HepG2 (cell line): ENCODE measurements at regions not wholly inside any gene's neighbourhood (a gene's known extent, or its start where the extent isn't known, plus 50 kb on each side); places are given as distances from the start of the nearest gene placed in this dataset.

ENCODE experiments used
- ASH2L ChIP-seq: fragments of 300-600, 200-600 bp; sonication (generic); IDR thresholded peaks from 2 replicates; pipeline ENCODE4 v1.7.0; 2017; ENCODE audit warnings: low read depth, mild to moderate bottlenecking, moderate library complexity, mixed read lengths, low read length; ENCODE audit not compliant: insufficient read length
- ERF ChIP-seq: IDR thresholded peaks from 2 replicates; pipeline ENCODE4 v1.6.1; 2018; ENCODE audit warnings: missing biosample characterization, missing genetic modification reagents
- FOSL2 ChIP-seq: sonication (generic); formaldehyde crosslinking; IDR thresholded peaks from 2 replicates; pipeline ENCODE4 v1.4.0; 2020; ENCODE audit warnings: missing genetic modification reagents
- HOXA7 ChIP-seq: sonication (generic); formaldehyde crosslinking; IDR thresholded peaks from 2 replicates; pipeline ENCODE4 v1.8.1; 2022; ENCODE audit warnings: mild to moderate bottlenecking, missing genetic modification reagents, moderate library complexity
- MAFK ChIP-seq, 2 experiments: IDR thresholded peaks in 1 of 2; conservative IDR thresholded peaks in 1 of 2; 2 replicates each; pipeline ENCODE4 v1.6.1; 2011; ENCODE audit warnings: improper control_type of control experiment in 2 of 2, low read length in 2 of 2
- POLR2A ChIP-seq, 2 experiments: IDR thresholded peaks; 2 replicates each; pipeline ENCODE4 v1.6.1; 2011; ENCODE audit warnings: low read depth in 2 of 2, low read length in 2 of 2, mild to moderate bottlenecking in 1 of 2, moderate library complexity in 1 of 2; ENCODE audit not compliant: insufficient read depth in 1 of 2
- RFXAP ChIP-seq: sonication (generic); formaldehyde crosslinking; IDR thresholded peaks from 2 replicates; pipeline ENCODE4 v1.4.0; 2020; ENCODE audit warnings: missing genetic modification reagents, borderline replicate concordance
- TARDBP ChIP-seq: sonication (generic); formaldehyde crosslinking; IDR thresholded peaks from 2 replicates; pipeline ENCODE4 v1.8.0; 2022; ENCODE audit warnings: mild to moderate bottlenecking, missing genetic modification reagents
- TBL1XR1 ChIP-seq: fragments of 150-350 bp; IDR thresholded peaks from 2 replicates; pipeline ENCODE4 v1.6.1; 2014; ENCODE audit warnings: borderline replicate concordance, low read length; ENCODE audit not compliant: partially characterized antibody
- ZBTB1 ChIP-seq: sonication (generic); formaldehyde crosslinking; IDR thresholded peaks from 2 replicates; pipeline ENCODE4 v1.4.0; 2020; ENCODE audit warnings: missing genetic modification reagents, borderline replicate concordance
- ZNF337 ChIP-seq: sonication (generic); formaldehyde crosslinking; IDR thresholded peaks from 2 replicates; pipeline ENCODE4 v1.5.1; 2020; ENCODE audit warnings: missing genetic modification reagents, low read depth, mild to moderate bottlenecking, borderline replicate concordance
- ZNF367 ChIP-seq: sonication (generic); formaldehyde crosslinking; IDR thresholded peaks from 2 replicates; pipeline ENCODE4 v1.4.0; 2020; ENCODE audit warnings: missing genetic modification reagents, borderline replicate concordance
- TF ChIP-seq, protein P1 (sequence below): sonication (generic); formaldehyde crosslinking; IDR thresholded peaks from 2 replicates; pipeline ENCODE4 v1.5.0; 2020; ENCODE audit warnings: mild to moderate bottlenecking, missing genetic modification reagents, moderate library complexity
- TF ChIP-seq, protein P2 (sequence below): sonication (generic); formaldehyde crosslinking; conservative IDR thresholded peaks from 2 replicates; pipeline ENCODE4 v1.4.0; 2020; ENCODE audit warnings: missing genetic modification reagents

- TF ChIP-seq, protein P1, sequence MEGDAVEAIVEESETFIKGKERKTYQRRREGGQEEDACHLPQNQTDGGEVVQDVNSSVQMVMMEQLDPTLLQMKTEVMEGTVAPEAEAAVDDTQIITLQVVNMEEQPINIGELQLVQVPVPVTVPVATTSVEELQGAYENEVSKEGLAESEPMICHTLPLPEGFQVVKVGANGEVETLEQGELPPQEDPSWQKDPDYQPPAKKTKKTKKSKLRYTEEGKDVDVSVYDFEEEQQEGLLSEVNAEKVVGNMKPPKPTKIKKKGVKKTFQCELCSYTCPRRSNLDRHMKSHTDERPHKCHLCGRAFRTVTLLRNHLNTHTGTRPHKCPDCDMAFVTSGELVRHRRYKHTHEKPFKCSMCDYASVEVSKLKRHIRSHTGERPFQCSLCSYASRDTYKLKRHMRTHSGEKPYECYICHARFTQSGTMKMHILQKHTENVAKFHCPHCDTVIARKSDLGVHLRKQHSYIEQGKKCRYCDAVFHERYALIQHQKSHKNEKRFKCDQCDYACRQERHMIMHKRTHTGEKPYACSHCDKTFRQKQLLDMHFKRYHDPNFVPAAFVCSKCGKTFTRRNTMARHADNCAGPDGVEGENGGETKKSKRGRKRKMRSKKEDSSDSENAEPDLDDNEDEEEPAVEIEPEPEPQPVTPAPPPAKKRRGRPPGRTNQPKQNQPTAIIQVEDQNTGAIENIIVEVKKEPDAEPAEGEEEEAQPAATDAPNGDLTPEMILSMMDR, result no peak
- TF ChIP-seq TARDBP (CRISPR knock-in tag) (no peak), FOSL2 (no peak), ZBTB1 (CRISPR knock-in tag) (no peak), HOXA7 (no peak), ZNF337 (no peak), MAFK (conservative IDR thresholded peaks at IDR 0.05 in 1 of 2, IDR thresholded peaks at IDR 0.05 in 1 of 2; ENCODE audit: low read length in 2 of 2) (no peak), RFXAP (CRISPR knock-in tag) (no peak), ERF (CRISPR knock-in tag) (no peak), TBL1XR1 (no peak), POLR2A (IDR thresholded peaks at IDR 0.05; ENCODE audit: insufficient read depth in 1 of 2, low read depth in 2 of 2, low read length in 2 of 2) (no peak), ASH2L (no peak), ZNF367 (CRISPR knock-in tag) (no peak)
- TF ChIP-seq, protein P2, sequence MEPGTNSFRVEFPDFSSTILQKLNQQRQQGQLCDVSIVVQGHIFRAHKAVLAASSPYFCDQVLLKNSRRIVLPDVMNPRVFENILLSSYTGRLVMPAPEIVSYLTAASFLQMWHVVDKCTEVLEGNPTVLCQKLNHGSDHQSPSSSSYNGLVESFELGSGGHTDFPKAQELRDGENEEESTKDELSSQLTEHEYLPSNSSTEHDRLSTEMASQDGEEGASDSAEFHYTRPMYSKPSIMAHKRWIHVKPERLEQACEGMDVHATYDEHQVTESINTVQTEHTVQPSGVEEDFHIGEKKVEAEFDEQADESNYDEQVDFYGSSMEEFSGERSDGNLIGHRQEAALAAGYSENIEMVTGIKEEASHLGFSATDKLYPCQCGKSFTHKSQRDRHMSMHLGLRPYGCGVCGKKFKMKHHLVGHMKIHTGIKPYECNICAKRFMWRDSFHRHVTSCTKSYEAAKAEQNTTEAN (CRISPR knock-in tag), result no peak
These were observed 721.4 kb upstream of the CNTNAP5 start for GRCh38 chr2:123303731-123304130.
